Stimulated activated CD4-positive, alpha-beta T cell treated with anti-CD3 and anti-CD28 coated beads, Interleukin-4, amount 100 ng/mL, for 4 hours (primary cell): ENCODE measurements at regions not wholly inside any gene's neighbourhood (a gene's known extent, or its start where the extent isn't known, plus 50 kb on each side); places are given as distances from the start of the nearest gene placed in this dataset.
"Not testable (repeated sequence)": the region's sequence is repeated elsewhere in the genome, so short reads cannot be mapped to it uniquely, and the experiment has no call there.

Experiments
- DNase-seq, 2 experiments: peaks; one replicate each; pipeline ENCODE4 v3.0.0-alpha.2; 2020

GRCh38 chr2:236376566-236377244 lies 112.5 kb upstream of the ASB18 start:
- DNase-seq = no peak

- no peak for DNase-seq
These were observed 115.9 kb upstream of the ASB18 start for GRCh38 chr2:236380051-236380612.

GRCh38 chr2:236381253-236381652 lies 117.0 kb upstream of the ASB18 start:
- not testable (repeated sequence) for DNase-seq

GRCh38 chr2:236389284-236390216 lies 125.3 kb upstream of the ASB18 start:
- not testable (repeated sequence) for DNase-seq

GRCh38 chr2:236393101-236393500 lies 128.9 kb upstream of the ASB18 start:
- no peak for DNase-seq

- DNase-seq = no peak
These were observed 129.4 kb upstream of the ASB18 start for GRCh38 chr2:236393581-236393980.

GRCh38 chr2:236394571-236394970 lies 130.4 kb upstream of the ASB18 start:
- DNase-seq = no peak

GRCh38 chr2:236395067-236395466 lies 130.9 kb upstream of the ASB18 start:
- DNase-seq = no peak

- DNase-seq = no peak
These were observed 132.7 kb upstream of the ASB18 start for GRCh38 chr2:236396818-236397350.

- no peak for DNase-seq
These were observed 133.5 kb upstream of the ASB18 start for GRCh38 chr2:236397681-236398080.

GRCh38 chr2:236399409-236399808 lies 135.2 kb upstream of the ASB18 start:
- DNase-seq = no peak

- DNase-seq = no peak
These were observed 135.9 kb upstream of the ASB18 start for GRCh38 chr2:236400046-236400574.

GRCh38 chr2:236400594-236401360 lies 136.6 kb upstream of the ASB18 start:
- no peak for DNase-seq

GRCh38 chr2:236402033-236402790 lies 138.0 kb upstream of the ASB18 start:
- no peak for DNase-seq

GRCh38 chr2:236403125-236403524 lies 138.9 kb upstream of the ASB18 start:
- no peak for DNase-seq

GRCh38 chr2:236403811-236404210 lies 139.6 kb upstream of the ASB18 start:
- no peak for DNase-seq

GRCh38 chr2:236404346-236404745 lies 140.1 kb upstream of the ASB18 start:
- DNase-seq = no peak

GRCh38 chr2:236405357-236405756 lies 141.2 kb upstream of the ASB18 start:
- no peak for DNase-seq

- DNase-seq = no peak
These were observed 143.9 kb upstream of the ASB18 start for GRCh38 chr2:236408090-236408489.

GRCh38 chr2:236408786-236409185 lies 144.6 kb upstream of the ASB18 start:
- DNase-seq = no peak

GRCh38 chr2:236415684-236416444 lies 151.7 kb upstream of the ASB18 start:
- DNase-seq = no peak
